Bronchial epithelial cell (primary cell): ENCODE measurements at regions not wholly inside any gene's neighbourhood (a gene's known extent, or its start where the extent isn't known, plus 50 kb on each side); places are given as distances from the start of the nearest gene placed in this dataset.

Experiments used
- DNase-seq: peaks from one replicate; pipeline ENCODE4 v3.0.0-alpha.2; 2010; ENCODE audit warnings: low read depth
- FAIRE-seq: peaks from 2 replicates; lab custom pipeline; 2011; peaks lifted over from hg19 to GRCh38; lab: Jason Lieb, UNC
- H3K27me3 ChIP-seq: 2 replicates; pipeline ENCODE4 v1.5.1; 2011; ENCODE audit warnings: low read length; ENCODE audit not compliant: control insufficient read depth, insufficient read depth
- H3K36me3 ChIP-seq: 2 replicates; pipeline ENCODE4 v1.5.1; 2011; ENCODE audit warnings: low read length; ENCODE audit not compliant: control insufficient read depth, insufficient read depth
- H3K4me3 ChIP-seq: 2 replicates; pipeline ENCODE4 v1.5.1; 2011; ENCODE audit warnings: mild to moderate bottlenecking, low read depth, low read length, control low read depth
- CTCF ChIP-seq: IDR thresholded peaks from 2 replicates; pipeline ENCODE4 v1.5.1; 2011; ENCODE audit warnings: mild to moderate bottlenecking, moderate library complexity, low read length, control low read depth, inconsistent platforms; ENCODE audit not compliant: insufficient read depth, severe bottlenecking

DNA sequence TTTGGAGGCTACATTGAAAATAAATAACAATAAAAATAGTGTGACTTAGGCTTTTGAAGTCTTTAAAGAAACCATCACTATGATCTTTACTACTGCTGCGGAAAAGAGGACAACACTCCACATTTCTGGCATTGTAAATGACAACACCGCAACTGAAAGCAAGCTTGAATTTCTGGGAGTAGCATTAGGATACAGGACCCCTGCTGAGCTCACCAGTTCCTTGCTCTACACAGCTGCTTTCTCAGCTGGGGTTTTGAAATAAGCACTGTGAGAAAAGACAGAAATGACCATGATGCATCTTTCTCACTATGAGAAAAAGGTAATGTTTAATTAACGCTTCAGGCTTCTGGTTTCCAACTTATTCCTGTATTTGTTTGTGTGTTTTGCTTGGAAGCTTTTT lies 168.0 kb downstream of the TAF11L14 start:
- no peaks in the 10 kb centered on the region for H3K36me3 ChIP-seq
- no peaks in the 10 kb centered on the region for H3K27me3 ChIP-seq
- no peak overlapping the region for H3K4me3 ChIP-seq
- no peak for DNase-seq
- FAIRE-seq: no peak
- TF ChIP-seq CTCF: no peak

- TF ChIP-seq CTCF: no peak
- DNase-seq: peak; percentile 69
- no peak for FAIRE-seq
Observed at GRCh38 chr5:17803971-17804370, 169.7 kb downstream of the TAF11L14 start.

GRCh38 chr5:17805227-17805825 lies 171.1 kb downstream of the TAF11L14 start:
- DNase-seq: peak; percentile 100
- H3K4me3 ChIP-seq: no peak overlapping the region
- no peak for TF ChIP-seq CTCF
- FAIRE-seq: peak; percentile 97
- H3K27me3 ChIP-seq: no peaks in the 10 kb centered on the region
- H3K36me3 ChIP-seq: no peaks in the 10 kb centered on the region

More at GRCh38 chr5:17803971-17804370, 169.7 kb downstream of the TAF11L14 start:
- no peak overlapping the region for H3K4me3 ChIP-seq
- no peaks in the 10 kb centered on the region for H3K36me3 ChIP-seq
- no peaks in the 10 kb centered on the region for H3K27me3 ChIP-seq

- no peaks in the 10 kb centered on the region for H3K36me3 ChIP-seq
- DNase-seq (no peak), FAIRE-seq (no peak)
- no peak for TF ChIP-seq CTCF
- H3K27me3 ChIP-seq: no peaks in the 10 kb centered on the region
- H3K4me3 ChIP-seq: no peak overlapping the region
Observed at GRCh38 chr5:17806818-17807468, 172.7 kb downstream of the TAF11L14 start.

DNA sequence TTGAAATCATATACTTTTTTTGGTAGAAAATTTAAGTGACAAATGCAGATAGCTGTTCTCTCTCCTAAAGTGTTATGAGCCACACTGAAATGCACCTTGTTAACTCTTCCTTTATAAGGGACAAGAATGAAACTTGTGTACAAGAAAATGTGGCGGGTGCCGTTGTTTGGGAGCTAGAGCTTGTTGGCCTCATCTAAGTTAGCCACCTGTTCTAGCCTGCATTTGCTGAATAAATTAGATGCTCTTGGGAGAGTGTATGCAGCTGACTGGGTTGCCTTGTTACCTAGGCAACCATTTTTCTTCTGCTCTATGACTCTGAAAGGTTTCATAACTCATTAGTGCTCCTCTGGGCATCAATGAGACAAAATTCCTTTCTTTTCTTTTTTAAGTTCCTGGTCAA lies 174.3 kb downstream of the TAF11L14 start:
- DNase-seq (no peak), FAIRE-seq (no peak)
- no peak for TF ChIP-seq CTCF
- Histone ChIP-seq H3K4me3 (no peak overlapping the region), H3K27me3 (no peaks in the 10 kb centered on the region), H3K36me3 (no peaks in the 10 kb centered on the region)
